HUES6 (cell line): ENCODE measurements at regions not wholly inside any gene's neighbourhood (a gene's known extent, or its start where the extent isn't known, plus 50 kb on each side); places are given as distances from the start of the nearest gene placed in this dataset.
"Not testable (repeated sequence)": the region's sequence is repeated elsewhere in the genome, so short reads cannot be mapped to it uniquely, and the experiment has no call there.

Source experiments
- H3K27ac ChIP-seq: 2 replicates; pipeline ENCODE4 v1.7.0; 2013; ENCODE audit warnings: low read depth, mild to moderate bottlenecking, low read length, inconsistent platforms
- H3K27me3 ChIP-seq: 2 replicates; pipeline ENCODE4 v1.6.1; 2013; ENCODE audit warnings: low read length; ENCODE audit not compliant: control insufficient read depth, insufficient read depth
- H3K36me3 ChIP-seq: 2 replicates; pipeline ENCODE4 v1.6.1; 2013; ENCODE audit warnings: low read length; ENCODE audit not compliant: control insufficient read depth, insufficient read depth
- H3K4me1 ChIP-seq: 2 replicates; pipeline ENCODE4 v1.6.1; 2013; ENCODE audit warnings: low read length; ENCODE audit not compliant: control insufficient read depth, insufficient read depth
- H3K4me3 ChIP-seq: 2 replicates; pipeline ENCODE4 v1.5.1; 2013; ENCODE audit warnings: low read depth, low read length
- H3K9ac ChIP-seq: one replicate; pipeline ENCODE4 v1.6.1; 2013; ENCODE audit warnings: mild to moderate bottlenecking, low read length
- H3K9me3 ChIP-seq: 2 replicates; pipeline ENCODE4 v1.6.1; 2013; ENCODE audit warnings: low read depth, low read length; ENCODE audit not compliant: control insufficient read depth, insufficient read depth

GRCh38 chr2:166743482-166743881, 144.8 kb upstream of the XIRP2 start:
- not testable (repeated sequence) for H3K36me3 ChIP-seq, H3K27me3 ChIP-seq, H3K4me1 ChIP-seq, H3K4me3 ChIP-seq, H3K9ac ChIP-seq, H3K27ac ChIP-seq
- H3K9me3 ChIP-seq: peaks cover 58% of the 10 kb centered on the region

- no peaks in the 10 kb centered on the region for H3K4me1 ChIP-seq
- H3K4me3 ChIP-seq: no peak overlapping the region
- H3K9ac ChIP-seq: no peak overlapping the region
- no peaks in the 10 kb centered on the region for H3K36me3 ChIP-seq
- no peaks in the 10 kb centered on the region for H3K27me3 ChIP-seq
- H3K27ac ChIP-seq: no peak overlapping the region
- peaks cover 12% of the 10 kb centered on the region for H3K9me3 ChIP-seq
Observed at GRCh38 chr2:166727095-166727494, 161.2 kb upstream of the XIRP2 start.

GRCh38 chr2:166725927-166726924, 162.1 kb upstream of the XIRP2 start:
- no peaks in the 10 kb centered on the region for H3K27me3 ChIP-seq
- H3K36me3 ChIP-seq: no peaks in the 10 kb centered on the region
- H3K4me3 ChIP-seq: no peak overlapping the region
- H3K9me3 ChIP-seq: peaks cover 12% of the 10 kb centered on the region
- no peaks in the 10 kb centered on the region for H3K4me1 ChIP-seq
- no peak overlapping the region for H3K9ac ChIP-seq
- no peak overlapping the region for H3K27ac ChIP-seq

- Histone ChIP-seq H3K36me3 (no peaks in the 10 kb centered on the region), H3K27me3 (no peaks in the 10 kb centered on the region), H3K27ac (no peak overlapping the region), H3K4me3 (no peak overlapping the region), H3K9ac (no peak overlapping the region), H3K9me3 (peaks cover 2% of the 10 kb centered on the region; the same call in 1 of the 2 replicates), H3K4me1 (no peaks in the 10 kb centered on the region)
Observed at GRCh38 chr2:166716968-166717367, 171.3 kb upstream of the XIRP2 start.

GRCh38 chr2:166700079-166700478, 188.2 kb upstream of the XIRP2 start:
- no peak overlapping the region for H3K4me3 ChIP-seq
- H3K27me3 ChIP-seq: no peaks in the 10 kb centered on the region
- no peaks in the 10 kb centered on the region for H3K9me3 ChIP-seq
- no peaks in the 10 kb centered on the region for H3K36me3 ChIP-seq
- H3K4me1 ChIP-seq: no peaks in the 10 kb centered on the region
- no peak overlapping the region for H3K27ac ChIP-seq
- no peak overlapping the region for H3K9ac ChIP-seq

GRCh38 chr2:166695154-166695553, 193.1 kb upstream of the XIRP2 start:
- Histone ChIP-seq H3K4me3 (no peak overlapping the region), H3K27ac (no peak overlapping the region), H3K9me3 (0 out of 2 replicates have a peak, but pooled peaks cover 3% of the 10 kb centered on the region), H3K36me3 (no peaks in the 10 kb centered on the region), H3K9ac (no peak overlapping the region), H3K4me1 (no peaks in the 10 kb centered on the region), H3K27me3 (no peaks in the 10 kb centered on the region)

GRCh38 chr2:166686057-166686456, 192.0 kb upstream of the SCN7A start:
- H3K4me3 ChIP-seq, H3K27me3 ChIP-seq, H3K9ac ChIP-seq, H3K36me3 ChIP-seq, H3K9me3 ChIP-seq, H3K4me1 ChIP-seq, H3K27ac ChIP-seq: not testable (repeated sequence)

GRCh38 chr2:166677996-166678395, 183.9 kb upstream of the SCN7A start:
- H3K9ac ChIP-seq: no peak overlapping the region

GRCh38 chr2:166676716-166677115, 182.7 kb upstream of the SCN7A start:
- Histone ChIP-seq H3K4me1 (no peaks in the 10 kb centered on the region), H3K36me3 (no peaks in the 10 kb centered on the region), H3K9ac (no peak overlapping the region), H3K4me3 (no peak overlapping the region), H3K27me3 (no peaks in the 10 kb centered on the region), H3K9me3 (0 out of 2 replicates have a peak, but pooled peaks cover 11% of the 10 kb centered on the region), H3K27ac (no peak overlapping the region)

More at GRCh38 chr2:166677996-166678395, 183.9 kb upstream of the SCN7A start:
- H3K27ac ChIP-seq: no peak overlapping the region
- 0 out of 2 replicates have a peak, but pooled peaks cover 11% of the 10 kb centered on the region for H3K9me3 ChIP-seq
- no peak overlapping the region for H3K4me3 ChIP-seq
- no peaks in the 10 kb centered on the region for H3K36me3 ChIP-seq
- H3K27me3 ChIP-seq: no peaks in the 10 kb centered on the region
- H3K4me1 ChIP-seq: no peaks in the 10 kb centered on the region

- Histone ChIP-seq H3K4me1 (no peaks in the 10 kb centered on the region), H3K27me3 (no peaks in the 10 kb centered on the region), H3K27ac (no peak overlapping the region), H3K9me3 (0 out of 2 replicates have a peak, but pooled peaks cover 11% of the 10 kb centered on the region), H3K36me3 (no peaks in the 10 kb centered on the region), H3K9ac (no peak overlapping the region), H3K4me3 (no peak overlapping the region)
Observed at GRCh38 chr2:166675553-166675952, 181.5 kb upstream of the SCN7A start.

GRCh38 chr2:166673986-166674385, 179.9 kb upstream of the SCN7A start:
- Histone ChIP-seq H3K9me3 (0 out of 2 replicates have a peak, but pooled peaks cover 11% of the 10 kb centered on the region), H3K4me1 (no peaks in the 10 kb centered on the region), H3K36me3 (no peaks in the 10 kb centered on the region), H3K4me3 (no peak overlapping the region), H3K27ac (no peak overlapping the region), H3K9ac (no peak overlapping the region), H3K27me3 (no peaks in the 10 kb centered on the region)
